IPS-15b (cell line): ENCODE measurements at regions not wholly inside any gene's neighbourhood (a gene's known extent, or its start where the extent isn't known, plus 50 kb on each side); places are given as distances from the start of the nearest gene placed in this dataset.
"Not testable (repeated sequence)": the region's sequence is repeated elsewhere in the genome, so short reads cannot be mapped to it uniquely, and the experiment has no call there.

ENCODE experiments used
- H3K27me3 ChIP-seq: one replicate; pipeline ENCODE4 v1.6.1; 2013; ENCODE audit warnings: low read length; ENCODE audit not compliant: control insufficient read depth, insufficient read depth
- H3K36me3 ChIP-seq: one replicate; pipeline ENCODE4 v1.6.1; 2013; ENCODE audit warnings: low read length; ENCODE audit not compliant: control insufficient read depth, insufficient read depth
- H3K4me1 ChIP-seq: one replicate; pipeline ENCODE4 v1.6.1; 2013; ENCODE audit warnings: mild to moderate bottlenecking, low read length; ENCODE audit not compliant: control insufficient read depth, insufficient read depth
- H3K4me3 ChIP-seq: one replicate; pipeline ENCODE4 v1.5.1; 2013; ENCODE audit warnings: low read depth, low read length
- H3K9ac ChIP-seq: one replicate; pipeline ENCODE4 v1.6.1; 2013; ENCODE audit warnings: low read depth, mild to moderate bottlenecking, low read length
- H3K9me3 ChIP-seq: one replicate; pipeline ENCODE4 v1.6.1; 2013; ENCODE audit warnings: mild to moderate bottlenecking, low read length; ENCODE audit not compliant: control insufficient read depth, insufficient read depth

DNA sequence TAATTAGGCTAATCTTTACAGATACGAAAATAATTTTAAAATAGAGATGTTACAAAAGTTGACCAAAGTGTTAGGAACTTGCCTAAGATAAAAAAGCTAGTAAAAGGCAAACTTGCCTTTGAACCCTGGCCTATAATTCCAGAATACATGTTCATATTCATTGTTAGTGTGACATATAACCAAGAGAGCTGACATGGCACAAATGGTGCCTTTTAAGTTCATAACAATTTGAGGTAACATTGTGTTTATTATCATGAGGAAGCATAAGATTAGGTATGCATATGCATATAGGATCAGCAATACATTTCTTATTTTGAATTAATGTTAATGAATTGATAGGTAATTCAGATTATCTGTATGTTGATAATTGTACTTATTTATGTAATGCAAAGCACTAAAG, 1537.9 kb upstream of the PRR20A start:
- Histone ChIP-seq H3K27me3 (no peaks in the 10 kb centered on the region), H3K4me1 (no peaks in the 10 kb centered on the region), H3K9ac (no peak overlapping the region), H3K9me3 (no peaks in the 10 kb centered on the region), H3K4me3 (no peak overlapping the region), H3K36me3 (no peaks in the 10 kb centered on the region)

DNA sequence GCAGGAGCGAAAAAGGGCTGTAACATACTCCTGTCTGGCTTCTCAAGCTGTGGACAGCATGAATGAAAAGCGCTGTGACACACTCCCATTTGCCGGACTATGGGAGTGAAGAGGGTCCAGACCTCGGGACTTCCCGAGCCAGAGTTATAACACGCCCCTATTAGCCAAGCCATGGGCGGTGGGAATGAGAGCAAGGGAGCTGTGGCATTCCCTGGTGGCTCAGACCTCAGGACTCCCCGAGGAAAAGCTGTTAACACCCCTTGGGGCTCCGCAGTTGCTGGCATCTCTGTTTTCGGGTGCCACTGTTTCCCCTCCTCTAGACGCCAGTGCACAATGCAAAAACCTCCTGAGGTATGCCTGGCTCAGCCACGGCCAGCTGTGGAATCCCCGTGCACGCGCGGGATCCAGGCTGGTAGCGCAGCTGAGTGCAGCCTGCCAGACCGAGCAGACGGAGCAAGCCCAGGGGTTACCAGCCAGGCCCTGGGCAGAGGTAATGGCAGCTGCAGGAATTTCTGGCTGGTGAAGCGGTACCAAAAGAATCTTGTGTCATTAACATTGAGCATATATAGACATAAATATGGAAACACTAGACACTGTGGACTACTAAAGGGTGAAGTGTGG, 1534.6 kb upstream of the PRR20A start:
- Histone ChIP-seq H3K4me3 (no peak overlapping the region), H3K9me3 (no peaks in the 10 kb centered on the region), H3K9ac (no peak overlapping the region), H3K27me3 (no peaks in the 10 kb centered on the region), H3K4me1 (no peaks in the 10 kb centered on the region), H3K36me3 (no peaks in the 10 kb centered on the region)

DNA sequence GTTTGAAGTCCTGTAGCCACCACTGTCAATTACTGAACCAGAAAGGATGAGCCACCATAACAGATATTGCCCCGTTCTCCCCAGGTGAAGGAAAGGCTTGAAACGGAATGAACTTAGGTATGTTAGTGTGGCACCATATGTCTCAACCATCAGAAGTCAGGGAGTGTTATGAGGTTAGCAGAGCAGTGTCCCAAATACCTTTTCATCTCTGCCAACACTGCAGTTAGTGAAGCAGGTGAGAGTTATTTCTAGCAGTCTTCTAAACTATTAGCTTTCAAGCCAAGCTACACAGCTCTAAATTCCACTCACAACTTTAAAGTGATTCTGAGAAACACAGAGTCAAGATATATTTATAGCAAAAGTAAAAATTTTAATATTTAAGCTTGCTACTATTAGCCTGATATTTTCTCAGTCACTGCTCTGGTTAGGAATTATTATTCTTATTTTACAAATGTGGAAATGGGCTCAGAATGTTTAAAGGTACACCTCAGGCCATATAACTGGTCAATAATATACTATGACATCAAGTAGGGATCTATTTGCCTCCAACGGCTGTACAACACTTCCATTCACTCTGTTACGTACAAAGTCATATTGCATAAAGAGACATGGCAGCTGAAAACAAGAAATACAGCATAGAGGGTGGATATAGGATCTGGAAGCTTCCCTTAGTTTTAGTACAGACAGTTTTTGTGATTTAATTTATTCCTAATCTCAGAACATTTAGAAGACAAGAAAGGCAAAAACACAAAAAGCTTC, 1527.1 kb upstream of the PRR20A start:
- Histone ChIP-seq H3K27me3 (no peaks in the 10 kb centered on the region), H3K9ac (no peak overlapping the region), H3K36me3 (no peaks in the 10 kb centered on the region), H3K4me1 (no peaks in the 10 kb centered on the region), H3K9me3 (no peaks in the 10 kb centered on the region), H3K4me3 (no peak overlapping the region)

DNA sequence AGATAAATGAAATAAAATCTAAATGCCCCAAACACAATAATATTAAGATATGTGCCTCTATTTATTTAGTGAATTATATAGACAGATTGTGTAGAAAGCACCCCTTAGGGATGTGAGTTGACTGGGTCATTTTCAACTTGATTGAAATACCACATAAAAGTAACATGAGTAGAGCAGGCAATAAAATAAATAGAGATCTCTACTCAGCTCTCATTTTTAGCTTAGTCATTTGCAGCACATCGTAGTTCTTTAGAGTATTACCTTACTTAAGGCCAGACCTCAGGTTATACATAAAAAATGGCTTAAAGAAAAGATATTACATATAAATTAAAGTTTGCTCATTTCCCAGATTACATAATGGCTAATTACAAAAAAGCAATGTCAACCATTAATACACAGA, 1525.6 kb upstream of the PRR20A start:
- Histone ChIP-seq H3K9me3 (no peaks in the 10 kb centered on the region), H3K36me3 (no peaks in the 10 kb centered on the region), H3K9ac (no peak overlapping the region), H3K4me3 (no peak overlapping the region), H3K4me1 (no peaks in the 10 kb centered on the region), H3K27me3 (no peaks in the 10 kb centered on the region)

DNA sequence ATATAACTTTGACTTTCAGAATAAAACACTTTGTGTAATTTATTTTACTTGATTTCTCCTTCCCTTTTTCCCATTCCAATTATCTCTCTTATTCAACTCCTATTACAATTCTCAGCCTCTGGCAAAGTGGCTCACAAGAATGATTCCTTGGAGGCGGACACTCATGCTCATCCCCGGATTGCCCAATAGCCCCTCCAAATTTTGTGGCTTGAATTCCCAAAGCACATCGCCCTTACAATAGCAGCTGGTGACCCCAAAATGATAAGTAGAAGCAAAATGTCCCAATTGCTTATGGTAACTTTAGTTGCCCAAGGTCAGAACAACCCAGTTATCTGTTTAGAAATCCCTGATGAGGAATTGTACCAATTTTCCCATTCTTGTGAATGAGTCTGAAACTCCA, 1523.5 kb upstream of the PRR20A start:
- H3K27me3 ChIP-seq = no peaks in the 10 kb centered on the region
- H3K9ac ChIP-seq = no peak overlapping the region
- no peak overlapping the region for H3K4me3 ChIP-seq
- no peaks in the 10 kb centered on the region for H3K9me3 ChIP-seq
- H3K4me1 ChIP-seq = no peaks in the 10 kb centered on the region
- H3K36me3 ChIP-seq = no peaks in the 10 kb centered on the region

DNA sequence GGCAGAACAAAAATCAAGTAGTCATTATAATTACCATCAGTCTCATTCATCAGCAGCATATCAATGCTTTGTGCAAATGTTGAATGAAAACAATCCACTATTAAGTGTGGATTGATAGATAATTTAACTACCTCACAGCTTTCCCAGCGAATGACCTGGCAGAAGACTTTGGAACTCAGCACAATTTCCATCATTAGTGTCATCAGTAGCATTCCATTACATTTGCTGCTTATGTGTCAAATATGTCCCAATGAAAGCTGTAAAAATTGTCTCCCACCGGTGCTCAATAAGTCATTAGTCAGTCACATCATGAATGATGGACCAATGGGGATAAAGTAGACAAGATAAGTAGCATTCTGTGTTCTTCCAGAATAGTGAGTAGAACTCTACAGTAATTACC, 1513.5 kb upstream of the PRR20A start:
- Histone ChIP-seq H3K4me3 (no peak overlapping the region), H3K4me1 (no peaks in the 10 kb centered on the region), H3K36me3 (no peaks in the 10 kb centered on the region), H3K9me3 (no peaks in the 10 kb centered on the region), H3K27me3 (no peaks in the 10 kb centered on the region), H3K9ac (no peak overlapping the region)

DNA sequence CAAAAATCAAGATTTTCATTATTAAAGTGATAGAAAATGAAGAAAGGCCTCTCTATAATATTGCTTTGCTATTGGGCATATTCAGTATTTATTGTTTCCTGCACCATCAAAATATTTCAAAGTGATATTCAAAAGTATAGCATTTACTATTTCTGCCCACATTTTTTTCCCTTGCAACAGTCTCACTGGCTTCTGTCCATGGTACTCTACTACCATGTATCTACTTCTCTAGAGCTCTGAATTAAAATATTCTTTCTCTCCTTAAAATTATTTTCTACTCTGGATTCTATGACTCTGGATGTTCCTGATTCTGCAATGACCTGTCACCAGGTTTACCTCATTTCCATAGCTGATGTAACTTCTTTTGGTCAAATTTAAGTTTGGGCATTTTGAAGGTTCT, 1508.3 kb upstream of the PRR20A start:
- H3K27me3 ChIP-seq = no peaks in the 10 kb centered on the region
- no peaks in the 10 kb centered on the region for H3K9me3 ChIP-seq
- no peak overlapping the region for H3K4me3 ChIP-seq
- no peaks in the 10 kb centered on the region for H3K4me1 ChIP-seq
- H3K36me3 ChIP-seq = no peaks in the 10 kb centered on the region
- no peak overlapping the region for H3K9ac ChIP-seq

DNA sequence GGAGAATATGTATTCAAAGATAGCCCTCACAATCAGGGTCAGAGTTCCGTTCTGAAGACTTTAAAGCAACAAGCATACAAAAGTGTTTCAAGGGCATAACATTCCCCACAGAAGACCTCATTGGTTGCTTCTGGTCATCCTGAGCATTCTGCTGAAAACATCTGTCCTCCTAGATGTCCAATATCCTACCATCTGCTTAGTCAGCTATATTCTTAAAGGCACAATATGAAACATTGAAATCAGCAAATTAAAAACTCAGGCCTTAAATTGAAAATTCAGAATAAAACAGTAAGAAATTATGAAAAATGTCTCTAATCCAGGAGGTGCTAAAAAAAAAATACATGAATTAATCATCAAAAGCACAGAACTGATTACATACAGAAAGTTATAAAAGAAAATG, 1491.2 kb upstream of the PRR20A start:
- Histone ChIP-seq H3K4me3 (no peak overlapping the region), H3K9ac (no peak overlapping the region), H3K4me1 (peaks cover 14% of the 10 kb centered on the region), H3K27me3 (no peaks in the 10 kb centered on the region), H3K36me3 (no peaks in the 10 kb centered on the region), H3K9me3 (no peaks in the 10 kb centered on the region)

DNA sequence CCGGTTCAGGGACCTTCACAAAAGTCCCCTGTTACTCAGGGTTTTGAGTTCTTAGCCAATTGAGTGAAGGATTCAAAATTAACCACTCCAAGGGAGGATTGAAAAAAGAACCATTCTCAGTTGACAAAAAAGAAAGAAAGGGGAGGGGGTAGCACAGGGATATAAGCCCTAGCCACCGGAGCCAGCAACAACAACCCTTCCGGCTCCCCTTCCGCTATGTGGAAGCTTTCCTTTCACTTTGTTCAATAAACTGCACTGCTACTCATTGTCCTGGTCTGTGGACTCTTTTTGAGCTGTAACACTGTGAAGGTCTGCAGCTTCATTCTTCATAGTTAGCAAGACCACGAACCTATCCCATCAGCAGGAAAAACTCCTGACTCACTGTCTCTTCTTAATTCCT, 1488.1 kb upstream of the PRR20A start:
- Histone ChIP-seq H3K9ac (no peak overlapping the region), H3K4me3 (peak overlapping the region; percentile 16)

DNA sequence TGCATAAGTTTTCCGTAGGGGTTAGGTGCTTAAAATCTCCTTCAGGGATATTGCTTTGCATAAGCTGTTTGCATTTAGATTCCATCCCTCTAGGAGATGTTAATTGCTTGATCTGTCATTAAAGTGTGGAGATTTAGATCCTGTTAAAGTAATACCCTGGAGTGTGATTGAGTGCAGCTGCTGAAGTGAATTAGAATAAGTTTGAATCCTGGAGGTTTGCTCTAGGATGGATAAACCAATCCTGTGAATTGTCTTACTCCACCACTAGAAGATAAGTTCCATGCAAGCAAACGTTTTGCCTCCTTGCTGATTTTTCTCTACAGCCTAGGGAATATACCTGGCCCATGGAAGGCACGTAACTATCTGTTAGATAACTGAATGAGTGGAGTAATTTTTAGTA, 1487.2 kb upstream of the PRR20A start:
- Histone ChIP-seq H3K9ac (no peak overlapping the region), H3K4me3 (peak overlapping the region; percentile 14), H3K27me3 (no peaks in the 10 kb centered on the region), H3K4me1 (peaks cover 11% of the 10 kb centered on the region), H3K36me3 (peaks cover 2% of the 10 kb centered on the region), H3K9me3 (no peaks in the 10 kb centered on the region)

More for the DNA sequence above, 1488.1 kb upstream of the PRR20A start:
- no peaks in the 10 kb centered on the region for H3K27me3 ChIP-seq
- no peaks in the 10 kb centered on the region for H3K36me3 ChIP-seq
- H3K4me1 ChIP-seq = peaks cover 11% of the 10 kb centered on the region
- no peaks in the 10 kb centered on the region for H3K9me3 ChIP-seq

DNA sequence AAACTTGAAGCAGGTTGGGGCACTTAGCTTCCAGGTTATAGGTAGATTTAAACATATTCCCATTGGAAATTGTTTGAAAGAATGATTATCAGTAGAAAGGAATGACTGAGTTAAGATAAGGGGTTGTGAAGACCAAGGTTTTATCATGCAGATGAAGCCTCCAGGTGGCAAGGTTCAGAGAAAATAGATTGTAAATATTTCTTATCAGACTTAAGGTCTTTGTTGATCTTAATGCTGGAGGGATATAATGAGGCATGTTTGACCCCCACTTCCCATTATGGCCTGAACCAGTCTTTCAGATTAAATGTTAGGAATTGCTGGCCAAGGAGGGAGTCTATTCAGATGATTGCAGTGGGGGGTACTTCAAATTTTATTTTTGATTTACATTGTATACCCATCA, 1486.5 kb upstream of the PRR20A start:
- Histone ChIP-seq H3K9ac (peak overlapping the region; percentile 6), H3K27me3 (no peaks in the 10 kb centered on the region), H3K4me3 (peak overlapping the region; percentile 14), H3K9me3 (no peaks in the 10 kb centered on the region), H3K4me1 (peaks cover 6% of the 10 kb centered on the region), H3K36me3 (peaks cover 2% of the 10 kb centered on the region)

DNA sequence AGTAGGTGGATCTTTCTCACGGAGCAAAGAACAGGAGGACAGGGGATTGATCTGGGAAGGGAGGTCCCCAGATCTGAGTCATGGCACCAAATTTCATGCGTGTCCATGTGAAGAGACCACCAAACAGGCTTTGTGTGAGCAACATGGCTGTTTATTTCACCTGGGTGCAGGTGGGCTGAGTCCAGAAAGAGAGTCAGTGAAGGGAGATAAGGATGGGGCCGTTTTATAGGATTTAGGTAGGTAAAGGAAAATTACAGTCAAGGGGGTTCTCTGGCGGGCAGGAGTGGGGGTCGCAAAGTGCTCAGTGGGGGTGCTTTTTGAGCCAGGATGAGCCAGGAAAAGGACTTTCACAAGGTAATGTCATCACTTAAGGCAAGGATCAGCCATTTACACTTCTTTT, 1480.5 kb upstream of the PRR20A start:
- Histone ChIP-seq H3K9ac (peak overlapping the region; percentile 91), H3K4me3 (peak overlapping the region; percentile 67)
- not testable (repeated sequence) for H3K4me1 ChIP-seq, H3K9me3 ChIP-seq, H3K36me3 ChIP-seq, H3K27me3 ChIP-seq
